Activated T-helper 17 cell treated with anti-CD3 and anti-CD28 coated beads, Interleukin-2, amount 50 U/mL, for 72 hours (primary cell): ENCODE measurements at regions not wholly inside any gene's neighbourhood (a gene's known extent, or its start where the extent isn't known, plus 50 kb on each side); places are given as distances from the start of the nearest gene placed in this dataset.

Experiments used
- ATAC-seq: fragments of 150-1000 bp; cut with Tn5 transposase; replicated peaks from 2 replicates; pipeline ENCODE4 v1.10.0; 2021; ENCODE audit warnings: mild to moderate bottlenecking, moderate library complexity
- H3K27ac Mint-ChIP-seq: one replicate; pipeline ENCODE4 v1.8.0; 2022; ENCODE audit warnings: mixed read lengths
- H3K27me3 Mint-ChIP-seq: one replicate; pipeline ENCODE4 v1.8.0; 2022; ENCODE audit warnings: mixed read lengths
- H3K36me3 Mint-ChIP-seq: one replicate; pipeline ENCODE4 v1.8.0; 2022; ENCODE audit warnings: low read depth, mild to moderate bottlenecking, mixed read lengths
- H3K4me1 Mint-ChIP-seq: one replicate; pipeline ENCODE4 v1.8.0; 2022; ENCODE audit warnings: mixed read lengths
- H3K4me3 Mint-ChIP-seq: one replicate; pipeline ENCODE4 v1.8.0; 2022; ENCODE audit warnings: mild to moderate bottlenecking, mixed read lengths
- H3K9me3 Mint-ChIP-seq: one replicate; pipeline ENCODE4 v1.8.0; 2022; ENCODE audit warnings: mixed read lengths

DNA sequence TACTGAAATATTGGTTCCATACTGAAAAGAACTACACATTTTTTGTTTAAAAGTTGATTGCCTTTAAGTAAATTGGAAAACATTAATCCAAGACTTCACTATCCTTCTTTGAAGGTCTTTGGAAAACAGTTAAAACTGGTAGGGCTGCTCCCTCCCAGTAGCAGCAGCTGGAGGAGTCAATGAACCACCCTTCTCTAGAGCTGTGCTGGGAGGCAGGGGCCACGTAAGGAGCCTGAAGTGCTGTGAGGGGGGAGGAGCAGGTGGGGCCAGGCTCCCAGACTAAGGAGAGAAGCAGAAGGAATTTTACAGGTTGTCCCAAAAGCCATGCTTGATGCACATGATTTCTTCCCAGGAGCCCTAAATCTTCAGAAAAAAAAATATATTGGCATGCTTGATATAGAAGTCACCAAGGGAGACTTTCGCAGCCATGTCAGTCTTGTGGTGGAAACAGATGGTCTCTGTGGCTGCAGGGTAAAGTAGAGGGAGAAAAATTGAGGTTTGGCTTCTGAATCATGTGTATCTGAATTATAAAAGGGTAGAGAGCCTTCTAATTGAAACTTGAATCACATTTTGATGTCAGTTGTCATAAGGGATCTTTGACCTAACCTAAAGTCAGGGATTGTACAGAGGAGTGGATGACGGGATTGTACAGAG is 673.2 kb upstream of the FRG1 start:
- Mint-ChIP-seq H3K36me3 (no peaks in the 10 kb centered on the region), H3K9me3 (peaks cover 17% of the 10 kb centered on the region), H3K4me1 (no peaks in the 10 kb centered on the region), H3K27me3 (no peaks in the 10 kb centered on the region), H3K4me3 (no peak overlapping the region), H3K27ac (no peak overlapping the region)
- no peak for ATAC-seq

DNA sequence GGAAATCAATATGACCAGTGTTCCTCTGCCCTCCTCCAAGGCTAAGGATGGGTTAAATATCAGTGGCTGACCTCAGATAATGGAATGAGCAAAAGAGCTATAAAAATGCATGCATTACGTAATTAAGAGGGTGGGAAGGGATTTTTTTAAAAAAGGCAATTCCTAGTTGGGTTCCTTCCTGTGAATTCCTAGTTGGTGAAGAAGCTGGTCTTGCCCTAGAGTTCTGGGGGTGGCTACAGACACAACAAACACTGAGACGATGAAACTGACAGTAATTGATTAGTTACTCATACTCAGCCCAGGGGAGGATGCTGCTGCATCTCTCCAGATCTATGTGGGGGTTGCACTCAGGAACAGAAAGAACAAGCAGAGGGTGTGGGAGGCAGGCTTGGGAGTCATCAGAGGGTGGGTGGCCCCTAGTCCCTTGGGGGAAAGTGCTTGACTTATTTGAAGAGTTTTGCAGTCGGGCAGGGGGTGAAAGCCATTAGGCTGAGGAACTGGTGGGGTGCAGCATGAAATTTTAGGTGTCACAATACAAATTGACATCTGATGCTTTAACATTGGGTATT is 662.0 kb upstream of the FRG1 start:
- ATAC-seq, result no peak
- H3K9me3 Mint-ChIP-seq, result peaks cover 3% of the 10 kb centered on the region
- H3K27ac Mint-ChIP-seq, result no peak overlapping the region
- H3K36me3 Mint-ChIP-seq, result no peaks in the 10 kb centered on the region
- H3K4me3 Mint-ChIP-seq, result no peak overlapping the region
- H3K4me1 Mint-ChIP-seq, result no peaks in the 10 kb centered on the region
- no peaks in the 10 kb centered on the region for H3K27me3 Mint-ChIP-seq

DNA sequence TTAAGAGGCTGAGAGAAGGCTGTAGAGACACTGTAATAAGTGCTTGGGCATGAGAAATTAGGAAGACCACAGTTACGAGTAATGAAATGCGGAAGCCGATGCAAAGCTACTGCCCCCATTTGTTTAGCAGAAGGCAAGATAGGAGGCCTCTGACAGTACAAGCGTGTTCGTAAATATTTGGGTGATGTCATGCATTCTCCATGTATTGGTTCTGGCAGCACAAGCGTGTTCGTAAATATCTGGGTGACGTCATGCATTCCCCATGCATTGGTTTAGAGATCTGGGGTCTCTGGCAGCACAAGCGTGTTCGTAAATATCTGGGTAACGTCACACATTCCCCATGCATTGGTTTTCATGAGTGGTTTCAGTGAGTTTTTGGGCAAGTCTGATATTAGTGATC is 661.5 kb upstream of the FRG1 start:
- Mint-ChIP-seq H3K4me1 (no peaks in the 10 kb centered on the region), H3K27me3 (no peaks in the 10 kb centered on the region), H3K36me3 (no peaks in the 10 kb centered on the region), H3K9me3 (peaks cover 3% of the 10 kb centered on the region), H3K27ac (no peak overlapping the region), H3K4me3 (no peak overlapping the region)
- ATAC-seq, result no peak

DNA sequence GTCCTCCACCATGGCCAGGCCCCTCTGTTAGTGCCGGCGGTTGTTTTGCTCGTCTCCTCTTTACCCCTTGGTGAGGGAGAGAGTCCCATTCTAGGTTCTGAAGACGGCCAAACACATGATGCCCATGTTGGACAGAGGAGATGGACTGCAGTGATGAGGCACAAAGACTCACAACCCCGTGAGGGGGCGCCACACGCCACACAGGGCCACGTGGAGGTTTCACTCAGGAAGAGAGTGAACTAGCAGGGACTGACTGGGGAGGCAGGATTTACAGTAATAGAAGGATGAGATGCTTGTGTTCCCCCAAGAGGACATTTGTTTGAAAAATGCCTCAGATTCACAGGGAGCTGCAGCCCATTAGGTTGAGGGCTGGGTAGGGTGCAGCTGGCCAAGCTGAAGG is 655.3 kb upstream of the FRG1 start:
- Mint-ChIP-seq H3K27me3 (no peaks in the 10 kb centered on the region), H3K9me3 (no peaks in the 10 kb centered on the region), H3K36me3 (no peaks in the 10 kb centered on the region), H3K4me1 (no peaks in the 10 kb centered on the region), H3K27ac (no peak overlapping the region), H3K4me3 (no peak overlapping the region)
- no peak for ATAC-seq

DNA sequence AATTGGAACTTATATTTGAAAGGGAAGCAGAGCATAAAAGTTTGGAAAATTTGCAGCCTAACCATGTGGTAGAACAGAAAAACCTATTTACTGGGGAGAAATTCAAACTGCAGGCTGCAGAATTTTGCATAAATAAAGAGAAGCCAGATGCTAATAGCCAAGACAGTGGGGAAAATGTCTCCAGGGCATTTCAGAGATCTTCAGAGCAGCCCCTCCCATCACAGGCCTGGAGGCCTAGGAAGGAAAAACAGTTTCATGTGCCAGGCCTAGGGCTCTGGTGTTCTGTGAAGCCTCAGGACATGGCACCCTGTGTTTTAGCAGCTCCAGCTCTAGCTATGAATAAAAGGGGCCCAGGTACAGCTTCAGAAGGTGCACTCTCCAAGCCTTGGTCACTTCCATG is 648.7 kb upstream of the FRG1 start:
- H3K27me3 Mint-ChIP-seq, result no peaks in the 10 kb centered on the region
- no peak overlapping the region for H3K27ac Mint-ChIP-seq
- no peaks in the 10 kb centered on the region for H3K4me1 Mint-ChIP-seq
- no peak for ATAC-seq
- no peaks in the 10 kb centered on the region for H3K36me3 Mint-ChIP-seq
- H3K4me3 Mint-ChIP-seq, result no peak overlapping the region
- H3K9me3 Mint-ChIP-seq, result no peaks in the 10 kb centered on the region

DNA sequence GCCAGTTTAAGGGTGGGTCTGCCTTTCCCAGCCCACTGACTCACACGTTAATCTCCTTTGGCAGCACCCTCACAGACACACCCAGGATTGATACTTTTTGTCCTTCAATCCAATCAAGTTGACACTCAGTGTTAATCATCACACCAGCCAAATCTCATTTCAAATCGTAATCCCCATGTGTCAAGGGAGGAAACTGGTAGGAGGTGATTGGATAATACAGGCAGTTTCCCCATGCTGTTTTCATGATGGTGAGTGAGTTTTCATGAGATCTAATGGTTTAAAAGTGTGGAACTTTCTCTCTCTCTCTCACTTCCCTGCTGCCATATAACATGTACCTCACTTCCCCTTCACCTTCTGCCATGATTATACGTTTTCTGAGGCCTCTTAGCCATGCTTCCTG is 647.2 kb upstream of the FRG1 start:
- Mint-ChIP-seq H3K4me1 (no peaks in the 10 kb centered on the region), H3K36me3 (no peaks in the 10 kb centered on the region), H3K27me3 (no peaks in the 10 kb centered on the region), H3K4me3 (no peak overlapping the region), H3K27ac (no peak overlapping the region), H3K9me3 (no peaks in the 10 kb centered on the region)
- no peak for ATAC-seq

DNA sequence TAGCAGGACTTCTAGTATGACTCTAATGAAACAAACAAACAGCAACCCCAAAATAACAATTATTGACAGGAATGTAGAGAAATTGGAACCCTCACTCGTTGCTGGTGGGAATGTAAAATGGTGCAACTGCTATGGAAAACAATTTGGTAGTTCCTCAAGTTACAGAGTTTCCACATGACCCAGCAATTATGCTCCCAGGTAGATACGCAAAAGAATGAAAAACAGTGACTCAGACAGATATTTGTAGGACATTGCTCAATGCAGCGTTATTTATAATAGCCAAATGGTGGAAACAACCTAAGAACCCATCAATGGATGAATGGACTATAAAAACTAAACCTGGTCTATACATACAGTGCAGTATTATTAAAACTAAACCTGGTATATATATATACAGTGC is 646.1 kb upstream of the FRG1 start:
- Mint-ChIP-seq H3K27ac (no peak overlapping the region), H3K4me1 (no peaks in the 10 kb centered on the region), H3K9me3 (no peaks in the 10 kb centered on the region), H3K36me3 (no peaks in the 10 kb centered on the region), H3K4me3 (no peak overlapping the region), H3K27me3 (no peaks in the 10 kb centered on the region)
- ATAC-seq, result no peak

DNA sequence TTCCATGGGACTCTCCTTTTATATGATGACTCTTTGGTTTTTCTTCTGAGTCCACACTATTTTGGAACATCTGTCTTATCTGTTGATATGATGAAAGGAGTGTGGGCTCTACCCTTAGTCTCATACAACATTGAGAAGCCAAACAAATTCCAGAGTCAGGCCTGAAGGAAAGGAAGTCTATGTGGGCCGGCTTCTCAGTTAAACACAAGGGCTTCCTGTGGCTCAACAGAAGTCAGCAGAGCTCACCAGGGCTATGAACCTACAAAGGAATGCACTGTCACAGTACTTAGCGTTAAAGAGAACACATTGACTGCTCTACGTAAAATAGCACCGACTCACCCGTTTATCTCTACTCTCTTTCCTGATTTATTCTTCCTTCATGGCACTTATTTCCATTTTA is 641.0 kb upstream of the FRG1 start:
- ATAC-seq, result no peak
- Mint-ChIP-seq H3K36me3 (no peaks in the 10 kb centered on the region), H3K27me3 (no peaks in the 10 kb centered on the region), H3K27ac (no peak overlapping the region), H3K4me1 (no peaks in the 10 kb centered on the region), H3K4me3 (no peak overlapping the region), H3K9me3 (no peaks in the 10 kb centered on the region)

DNA sequence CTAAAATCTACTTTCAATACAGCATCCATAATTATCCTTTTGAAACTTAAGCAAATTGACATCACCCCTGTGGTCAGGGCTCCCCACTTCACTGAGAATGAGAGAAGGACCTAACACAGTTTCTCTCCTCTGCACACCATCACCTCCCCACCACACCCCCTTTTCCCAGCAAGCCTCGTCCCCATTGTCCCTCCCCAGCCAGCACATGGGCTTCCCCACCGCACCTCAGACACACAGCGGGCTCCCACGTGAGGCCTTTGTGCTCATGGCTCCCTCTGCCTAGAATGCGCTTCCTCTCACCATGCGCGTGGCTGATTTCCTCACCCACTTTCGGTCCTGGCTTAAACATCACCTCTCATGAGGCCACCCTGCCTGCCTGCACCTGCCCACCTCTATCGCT is 639.0 kb upstream of the FRG1 start:
- no peaks in the 10 kb centered on the region for H3K27me3 Mint-ChIP-seq
- no peak for ATAC-seq
- no peaks in the 10 kb centered on the region for H3K36me3 Mint-ChIP-seq
- no peak overlapping the region for H3K4me3 Mint-ChIP-seq
- no peaks in the 10 kb centered on the region for H3K9me3 Mint-ChIP-seq
- H3K4me1 Mint-ChIP-seq, result no peaks in the 10 kb centered on the region
- H3K27ac Mint-ChIP-seq, result no peak overlapping the region

DNA sequence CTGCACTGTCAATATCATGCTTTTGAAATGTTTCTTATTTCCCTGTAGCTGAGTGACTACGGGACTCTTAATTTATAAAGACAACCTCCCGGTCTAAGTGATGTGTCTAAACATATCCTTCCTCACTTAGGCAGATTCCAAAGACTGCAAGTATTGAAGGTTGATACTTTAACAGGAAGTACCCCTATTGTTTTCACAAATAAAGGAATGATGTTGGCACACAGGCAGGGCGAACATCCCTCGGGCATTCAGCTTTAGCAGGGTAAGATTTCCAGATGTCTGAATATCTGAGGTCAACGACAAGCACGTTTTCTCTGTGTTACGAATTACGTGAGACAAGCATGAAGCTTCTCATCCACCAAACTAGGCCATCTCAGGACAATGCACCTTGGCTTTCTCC is 638.0 kb upstream of the FRG1 start:
- Mint-ChIP-seq H3K4me3 (no peak overlapping the region), H3K36me3 (no peaks in the 10 kb centered on the region), H3K27me3 (no peaks in the 10 kb centered on the region), H3K27ac (no peak overlapping the region), H3K4me1 (no peaks in the 10 kb centered on the region), H3K9me3 (no peaks in the 10 kb centered on the region)
- no peak for ATAC-seq

DNA sequence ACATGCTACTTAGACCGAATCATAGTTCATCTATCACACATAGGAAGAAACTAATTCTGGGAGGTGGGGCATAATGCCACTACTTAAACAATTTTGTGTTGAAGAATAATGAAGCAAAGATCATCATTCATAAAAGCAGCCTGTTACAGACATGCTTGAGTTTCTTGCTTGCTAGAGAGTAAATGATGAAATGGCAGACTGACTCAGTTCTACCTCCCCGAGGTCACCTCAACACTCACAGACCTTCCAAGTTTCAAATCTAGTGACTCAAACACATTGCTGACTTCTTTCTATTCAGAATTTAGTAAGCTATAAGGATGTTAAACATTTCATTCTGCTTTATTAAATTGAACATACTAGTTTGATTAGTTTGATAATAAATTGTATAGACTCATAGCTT is 636.5 kb upstream of the FRG1 start:
- no peaks in the 10 kb centered on the region for H3K36me3 Mint-ChIP-seq
- ATAC-seq, result peak; percentile 18
- H3K4me1 Mint-ChIP-seq, result no peaks in the 10 kb centered on the region
- no peak overlapping the region for H3K27ac Mint-ChIP-seq
- H3K27me3 Mint-ChIP-seq, result no peaks in the 10 kb centered on the region
- no peaks in the 10 kb centered on the region for H3K9me3 Mint-ChIP-seq
- no peak overlapping the region for H3K4me3 Mint-ChIP-seq

DNA sequence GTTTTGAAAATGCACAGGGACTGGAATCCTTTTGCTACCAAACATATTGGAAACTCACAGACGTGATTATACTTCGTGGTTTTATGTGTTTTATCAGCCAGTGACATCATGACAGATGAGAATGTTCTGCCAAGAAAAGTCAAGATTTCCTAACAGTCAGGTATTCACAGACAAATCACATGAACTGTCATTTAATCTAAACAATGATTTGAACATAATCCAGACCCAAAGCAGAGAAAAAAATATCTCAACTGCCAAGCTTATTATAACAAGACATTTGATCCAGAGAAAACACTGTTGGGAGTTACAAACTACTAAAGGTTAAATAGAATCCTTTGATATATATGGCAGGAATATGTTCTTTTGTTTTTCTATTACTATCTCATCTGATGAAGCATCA is 635.9 kb upstream of the FRG1 start:
- Mint-ChIP-seq H3K27ac (no peak overlapping the region), H3K27me3 (no peaks in the 10 kb centered on the region), H3K9me3 (no peaks in the 10 kb centered on the region), H3K4me1 (no peaks in the 10 kb centered on the region), H3K36me3 (no peaks in the 10 kb centered on the region), H3K4me3 (no peak overlapping the region)
- no peak for ATAC-seq

DNA sequence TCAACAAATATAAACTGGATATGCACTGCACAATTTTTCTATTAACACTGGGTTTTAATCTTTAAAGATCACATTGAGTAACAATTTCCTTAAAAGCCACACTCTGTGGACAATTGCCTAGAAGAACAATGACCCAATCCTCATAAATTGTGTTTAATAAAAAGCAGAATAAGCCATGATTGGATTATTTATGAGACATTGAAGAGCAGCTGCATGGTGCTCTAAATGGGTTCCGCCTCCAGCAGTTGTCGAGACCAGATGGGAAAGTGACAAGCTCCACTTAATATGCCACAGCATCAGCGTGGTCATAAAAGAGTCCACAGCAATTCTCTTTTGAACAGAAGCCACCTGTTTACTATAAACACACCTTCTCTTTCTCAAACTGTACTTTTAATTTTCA is 635.2 kb upstream of the FRG1 start:
- no peak overlapping the region for H3K27ac Mint-ChIP-seq
- ATAC-seq, result no peak
- no peaks in the 10 kb centered on the region for H3K9me3 Mint-ChIP-seq
- H3K4me3 Mint-ChIP-seq, result no peak overlapping the region
- H3K36me3 Mint-ChIP-seq, result no peaks in the 10 kb centered on the region
- H3K4me1 Mint-ChIP-seq, result no peaks in the 10 kb centered on the region
- H3K27me3 Mint-ChIP-seq, result no peaks in the 10 kb centered on the region

DNA sequence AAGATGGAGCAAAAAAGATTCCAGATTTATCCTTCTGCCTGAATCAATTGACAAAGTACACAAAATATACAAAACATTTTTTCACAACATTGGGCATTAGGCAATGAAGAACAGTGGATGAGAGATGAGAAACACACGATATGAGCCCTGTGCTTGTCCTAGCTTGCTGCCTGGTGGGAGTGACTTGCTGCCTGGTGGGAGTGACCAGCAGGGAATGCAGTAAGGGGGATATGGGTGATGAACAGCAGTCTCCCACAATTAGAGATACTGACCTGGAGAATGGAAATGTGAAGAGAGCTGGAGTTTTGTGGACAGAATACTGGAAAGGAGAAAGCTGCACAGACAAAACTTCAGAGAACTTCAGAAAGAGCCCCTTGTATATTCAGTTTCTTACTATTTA is 629.4 kb upstream of the FRG1 start:
- no peaks in the 10 kb centered on the region for H3K4me1 Mint-ChIP-seq
- no peak for ATAC-seq

DNA sequence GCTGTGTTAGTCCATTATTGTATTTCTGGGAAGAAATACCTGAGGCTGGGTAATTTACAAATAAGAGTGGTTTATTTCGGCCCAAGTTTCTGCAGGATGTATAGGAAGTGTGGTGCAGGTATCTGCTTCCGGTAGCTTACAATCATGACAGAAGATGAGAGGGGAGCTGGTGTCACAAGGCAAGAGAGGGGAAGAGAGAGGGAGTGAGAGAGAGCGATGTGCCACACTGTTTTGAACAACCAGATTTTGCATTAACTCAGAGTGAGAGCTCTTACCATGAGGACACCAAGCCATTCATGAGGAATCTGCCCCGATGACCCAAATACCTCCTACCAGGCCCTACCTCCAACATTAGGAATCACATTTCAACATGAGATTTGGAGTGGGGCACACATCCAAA is 627.6 kb upstream of the FRG1 start:
- no peaks in the 10 kb centered on the region for H3K27me3 Mint-ChIP-seq
- no peak for ATAC-seq
- no peaks in the 10 kb centered on the region for H3K4me1 Mint-ChIP-seq
- no peaks in the 10 kb centered on the region for H3K36me3 Mint-ChIP-seq
- H3K27ac Mint-ChIP-seq, result no peak overlapping the region
- H3K4me3 Mint-ChIP-seq, result no peak overlapping the region
- H3K9me3 Mint-ChIP-seq, result peaks cover 9% of the 10 kb centered on the region

More for the DNA sequence above, 629.4 kb upstream of the FRG1 start:
- H3K9me3 Mint-ChIP-seq, result peaks cover 9% of the 10 kb centered on the region
- no peaks in the 10 kb centered on the region for H3K27me3 Mint-ChIP-seq
- no peak overlapping the region for H3K4me3 Mint-ChIP-seq
- no peaks in the 10 kb centered on the region for H3K36me3 Mint-ChIP-seq
- H3K27ac Mint-ChIP-seq, result no peak overlapping the region
